IMR-90 (cell line): ENCODE measurements at regions not wholly inside any gene's neighbourhood (a gene's known extent, or its start where the extent isn't known, plus 50 kb on each side); places are given as distances from the start of the nearest gene placed in this dataset.

Experiments
- ATAC-seq: fragments of 200-7000 bp; cut with Tn5 transposase; 2 replicates; pipeline ENCODE4 v1.9.1; 2020; ENCODE audit warnings: low read depth, mild to moderate bottlenecking, moderate library complexity
- BruUV-seq: library from RNA; stranded (reverse); fragments of 400-500 nt; replicated peaks from 2 replicates; lab custom pipeline; 2021; lab: Mats Ljungman, UMichigan
- CTCF ChIA-PET: fragments of 300-600 bp; formaldehyde crosslinking; extraction: SDS; loops from one replicate; lab custom pipeline; 2021; ENCODE audit warnings: antibody characterized with exemption; lab: Yijun Ruan, JAX
- POLR2A ChIA-PET: fragments of 300-600 bp; sonication (Branson Sonifier 250); formaldehyde crosslinking; loops from one replicate; lab custom pipeline; 2022; ENCODE audit warnings: antibody characterized with exemption; ENCODE audit not compliant: unreplicated experiment; lab: Charles Lee
- DNase-seq: peaks from one replicate; pipeline ENCODE4 v3.0.0; 2013
- H2AFZ ChIP-seq: replicated peaks from 2 replicates; pipeline ENCODE3; 2013; ENCODE audit warnings: low read length, mild to moderate bottlenecking; ENCODE audit not compliant: poor library complexity
- H2AK5ac ChIP-seq: 2 replicates; pipeline ENCODE4 v1.6.1; 2013; ENCODE audit warnings: low read depth, low read length, inconsistent platforms
- H2AK9ac ChIP-seq: replicated peaks from 2 replicates; pipeline ENCODE3; 2013; ENCODE audit warnings: mild to moderate bottlenecking, low read depth, low read length, moderate library complexity; ENCODE audit not compliant: poor library complexity
- H2BK120ac ChIP-seq: 2 replicates; pipeline ENCODE4 v1.6.1; 2013; ENCODE audit warnings: low read depth, low read length, inconsistent platforms
- H2BK15ac ChIP-seq: 3 replicates; pipeline ENCODE4 v1.6.1; 2013; ENCODE audit warnings: low read depth, low read length, inconsistent platforms
- H2BK20ac ChIP-seq: 2 replicates; pipeline ENCODE4 v1.6.1; 2013; ENCODE audit warnings: low read depth, mild to moderate bottlenecking, inconsistent platforms, low read length, moderate library complexity
- H2BK5ac ChIP-seq: 2 replicates; pipeline ENCODE4 v1.6.1; 2013; ENCODE audit warnings: mild to moderate bottlenecking, low read depth, low read length, inconsistent platforms; ENCODE audit not compliant: poor library complexity, severe bottlenecking
- H3K14ac ChIP-seq: replicated peaks from 2 replicates; pipeline ENCODE4 v1.6.1; 2013; ENCODE audit warnings: low read depth, low read length, inconsistent platforms
- H3K18ac ChIP-seq: 2 replicates; pipeline ENCODE4 v1.6.1; 2013; ENCODE audit warnings: low read depth, low read length, control low read depth
- H3K23ac ChIP-seq: 2 replicates; pipeline ENCODE4 v1.6.1; 2013; ENCODE audit warnings: low read depth, low read length, inconsistent platforms
- H3K27ac ChIP-seq: 2 replicates; pipeline ENCODE4 v1.5.1; 2013; ENCODE audit warnings: mild to moderate bottlenecking, control low read depth, low read length; ENCODE audit not compliant: insufficient read depth
- H3K27me3 ChIP-seq: 2 replicates; pipeline ENCODE4 v1.6.1; 2013; ENCODE audit warnings: low read length; ENCODE audit not compliant: control insufficient read depth, insufficient read depth
- H3K36me3 ChIP-seq: 2 replicates; pipeline ENCODE4 v1.6.1; 2013; ENCODE audit warnings: low read length, mixed read lengths; ENCODE audit not compliant: control insufficient read depth, insufficient read depth
- H3K4ac ChIP-seq: 2 replicates; pipeline ENCODE4 v1.6.1; 2013; ENCODE audit warnings: low read depth, low read length, inconsistent platforms
- H3K4me1 ChIP-seq: 2 replicates; pipeline ENCODE4 v1.6.1; 2013; ENCODE audit warnings: low read length, mixed read lengths; ENCODE audit not compliant: control insufficient read depth, insufficient read depth
- H3K4me2 ChIP-seq: 2 replicates; pipeline ENCODE4 v1.6.1; 2013; ENCODE audit warnings: low read depth, mild to moderate bottlenecking, control low read depth, low read length, moderate library complexity
- H3K4me3 ChIP-seq: 2 replicates; pipeline ENCODE4 v1.5.1; 2013; ENCODE audit warnings: low read depth, mild to moderate bottlenecking, control low read depth, low read length, moderate library complexity; ENCODE audit not compliant: insufficient read depth
- H3K56ac ChIP-seq: 2 replicates; pipeline ENCODE4 v1.6.1; 2013; ENCODE audit warnings: low read length, inconsistent platforms; ENCODE audit not compliant: insufficient read depth; ENCODE audit errors: extremely low read depth
- H3K79me1 ChIP-seq, 2 experiments: 2 replicates each; pipeline ENCODE4 v1.6.1; 2013; ENCODE audit warnings: low read length in 2 of 2, inconsistent platforms in 1 of 2, low read depth in 1 of 2
- H3K9ac ChIP-seq: 2 replicates; pipeline ENCODE4 v1.6.1; 2013; ENCODE audit warnings: low read depth, low read length, control low read depth
- H3K9me1 ChIP-seq: 2 replicates; pipeline ENCODE4 v1.6.1; 2013; ENCODE audit warnings: low read length, inconsistent platforms; ENCODE audit not compliant: insufficient read depth
- H3K9me3 ChIP-seq: 2 replicates; pipeline ENCODE4 v1.6.1; 2013; ENCODE audit warnings: low read length; ENCODE audit not compliant: control insufficient read depth, insufficient read depth
- H4K20me1 ChIP-seq: 2 replicates; pipeline ENCODE4 v1.6.1; 2013; ENCODE audit warnings: low read length, inconsistent platforms; ENCODE audit not compliant: insufficient read depth
- H4K5ac ChIP-seq: 2 replicates; pipeline ENCODE4 v1.6.1; 2013; ENCODE audit warnings: mild to moderate bottlenecking, low read depth, low read length, control low read depth
- H4K8ac ChIP-seq, 2 experiments: 2 replicates each; pipeline ENCODE4 v1.6.1; 2013; ENCODE audit warnings: low read depth in 2 of 2, low read length in 2 of 2, control low read depth in 1 of 2, inconsistent platforms in 1 of 2
- H4K91ac ChIP-seq: 2 replicates; pipeline ENCODE4 v1.6.1; 2013; ENCODE audit warnings: low read depth, low read length, inconsistent platforms; ENCODE audit not compliant: insufficient read depth
- BHLHE40 ChIP-seq: fragments of 150-350 bp; IDR thresholded peaks from 2 replicates; pipeline ENCODE4 v1.6.1; 2016; ENCODE audit warnings: mild to moderate bottlenecking, low read depth, low read length
- CEBPB ChIP-seq: IDR thresholded peaks from 2 replicates; pipeline ENCODE4 v1.6.1; 2012; ENCODE audit warnings: low read depth, low read length, improper control_type of control experiment
- CHD1 ChIP-seq: IDR thresholded peaks from 2 replicates; pipeline ENCODE4 v1.6.1; 2012; ENCODE audit warnings: low read depth, low read length, improper control_type of control experiment
- CTCF ChIP-seq: conservative IDR thresholded peaks from 2 replicates; pipeline ENCODE4 v1.5.1; 2012; ENCODE audit warnings: mild to moderate bottlenecking, low read depth, low read length, improper control_type of control experiment
- ELK1 ChIP-seq: fragments of 150-350 bp; IDR thresholded peaks from 2 replicates; pipeline ENCODE4 v1.6.1; 2016; ENCODE audit warnings: low read depth, mild to moderate bottlenecking, low read length, moderate library complexity, borderline replicate concordance
- FOS ChIP-seq: fragments of 150-350 bp; IDR thresholded peaks from 2 replicates; pipeline ENCODE4 v1.6.1; 2016; ENCODE audit warnings: low read depth, low read length
- MAFK ChIP-seq: IDR thresholded peaks from 2 replicates; pipeline ENCODE4 v1.6.1; 2012; ENCODE audit warnings: low read depth, low read length, improper control_type of control experiment
- MAZ ChIP-seq: IDR thresholded peaks from 2 replicates; pipeline ENCODE4 v1.6.1; 2012; ENCODE audit warnings: low read depth, mild to moderate bottlenecking, low read length, improper control_type of control experiment, moderate library complexity, borderline replicate concordance
- MXI1 ChIP-seq: IDR thresholded peaks from 2 replicates; pipeline ENCODE4 v1.6.1; 2012; ENCODE audit warnings: low read depth, mild to moderate bottlenecking, low read length, moderate library complexity, borderline replicate concordance
- NFE2L2 ChIP-seq: fragments of 150-350 bp; IDR thresholded peaks from 2 replicates; pipeline ENCODE4 v1.6.1; 2016; ENCODE audit warnings: low read depth, mild to moderate bottlenecking, low read length
- POLR2A ChIP-seq: IDR thresholded peaks from 2 replicates; pipeline ENCODE4 v1.6.1; 2012; ENCODE audit warnings: mild to moderate bottlenecking, low read depth, low read length
- RAD21 ChIP-seq: IDR thresholded peaks from 2 replicates; pipeline ENCODE4 v1.6.1; 2012; ENCODE audit warnings: low read length, improper control_type of control experiment
- RCOR1 ChIP-seq: IDR thresholded peaks from 2 replicates; pipeline ENCODE4 v1.6.1; 2012; ENCODE audit warnings: mild to moderate bottlenecking, low read length, improper control_type of control experiment; ENCODE audit not compliant: insufficient replicate concordance
- RFX5 ChIP-seq: IDR thresholded peaks from 2 replicates; pipeline ENCODE4 v1.8.0; 2012; ENCODE audit warnings: low read depth, mild to moderate bottlenecking, low read length, moderate library complexity
- SMC3 ChIP-seq: fragments of 150-350 bp; IDR thresholded peaks from 2 replicates; pipeline ENCODE4 v1.6.1; 2016; ENCODE audit warnings: low read depth, mild to moderate bottlenecking, antibody characterized with exemption, low read length, moderate library complexity
- USF2 ChIP-seq: fragments of 150-350 bp; IDR thresholded peaks from 2 replicates; pipeline ENCODE4 v1.6.1; 2017; ENCODE audit warnings: mild to moderate bottlenecking, antibody characterized with exemption, low read length, low read depth
- WGBS, 2 experiments: methylation state at CpG; one replicate each; pipeline versions ENCODE4 v1.1.5 to v1.1.7; 2013; ENCODE audit warnings: missing lambda C conversion rate in 2 of 2; ENCODE audit not compliant: insufficient read length in 1 of 2; ENCODE audit errors: extremely low coverage in 2 of 2; 5-methylcytosine and 5-hydroxymethylcytosine counted together
- dilution Hi-C: fragments of 300-500 bp; cut with HindIII; formaldehyde crosslinking; loops from one replicate; pipeline ENCODE4 v1.14.3; 2018; ENCODE audit warnings: low sequenced_read_pairs; ENCODE audit not compliant: unreplicated experiment
- in situ Hi-C: fragments of 300-500 bp; cut with MboI; formaldehyde crosslinking; loops from 3 replicates; pipeline ENCODE4 v1.14.3; 2019; ENCODE audit warnings: low sequenced_read_pairs, inconsistent platforms, mixed read lengths
- intact Hi-C: fragments of 100-400 bp; cut with micrococcal nuclease; formaldehyde crosslinking; loops from 2 replicates; pipeline ENCODE4 v1.10.0; 2022

GRCh38 chr9:80447876-80448275 is 876.1 kb downstream of the TLE4 start:
- H2AK5ac ChIP-seq = no peak overlapping the region

More at GRCh38 chr9:80447876-80448275, 876.1 kb downstream of the TLE4 start:
- Histone ChIP-seq H3K36me3 (no peaks in the 10 kb centered on the region), H3K9me3 (no peaks in the 10 kb centered on the region), H2AK9ac (no peak overlapping the region), H3K27ac (no peak overlapping the region), H3K27me3 (no peaks in the 10 kb centered on the region), H3K9ac (no peak overlapping the region), H3K4ac (no peak overlapping the region), H2BK20ac (no peak overlapping the region), H3K4me3 (no peak overlapping the region), H2BK15ac (no peak overlapping the region), H4K5ac (no peak overlapping the region), H3K23ac (no peak overlapping the region), H3K9me1 (no peaks in the 10 kb centered on the region), H4K91ac (no peak overlapping the region), H3K79me1 (no peaks in the 10 kb centered on the region), H2AFZ (no peak overlapping the region), H3K4me1 (no peaks in the 10 kb centered on the region), H3K18ac (no peak overlapping the region), H3K4me2 (no peak overlapping the region), H3K14ac (no peak overlapping the region), H4K8ac (no peak overlapping the region), H3K56ac (no peak overlapping the region), H2BK120ac (no peak overlapping the region), H2BK5ac (no peak overlapping the region), H4K20me1 (no peaks in the 10 kb centered on the region)
- in situ Hi-C loops (no loop called here), dilution Hi-C loops (no loop called here), intact Hi-C loops (no loop called here)
- no TSS peak for BruUV-seq
- no CpG with 5 or more reads among the region's 3 CpGs for WGBS, 2 experiments
- CTCF ChIA-PET = no interaction called here
- ATAC-seq (no peak), DNase-seq (no peak)
- POLR2A ChIA-PET = no interaction called here
- TF ChIP-seq RCOR1 (no peak), USF2 (no peak), MAFK (no peak), MXI1 (no peak), FOS (no peak), CTCF (no peak), MAZ (no peak), POLR2A (no peak), CHD1 (no peak), BHLHE40 (no peak), ELK1 (no peak), SMC3 (no peak), CEBPB (no peak), NFE2L2 (no peak), RFX5 (no peak), RAD21 (no peak)
